GM10248 (cell line): ENCODE measurements at regions not wholly inside any gene's neighbourhood (a gene's known extent, or its start where the extent isn't known, plus 50 kb on each side); places are given as distances from the start of the nearest gene placed in this dataset.

Source experiments
- CTCF ChIA-PET: fragments of 300-600 bp; sonication (Branson Sonifier 250); formaldehyde crosslinking; extraction: SDS; loops from one replicate; lab custom pipeline; 2021; ENCODE audit warnings: antibody characterized with exemption; lab: Yijun Ruan, JAX
- POLR2A ChIA-PET: fragments of 350-650 bp; sonication (Branson Sonifier 250); formaldehyde crosslinking; extraction: SDS; loops from one replicate; lab custom pipeline; 2020; ENCODE audit warnings: antibody characterized with exemption; lab: Yijun Ruan, JAX
- DNase-seq: peaks from one replicate; pipeline ENCODE4 v3.0.0; 2012; ENCODE audit errors: extremely low spot score
- CTCF ChIP-seq: IDR thresholded peaks from 2 replicates; pipeline ENCODE4 v1.5.1; 2012; ENCODE audit warnings: mild to moderate bottlenecking, low read depth; ENCODE audit errors: extremely low read depth, missing control alignments, control extremely low read depth

GRCh38 chr5:71998746-71999145 lies 108.5 kb upstream of the MAP1B start:
- ChIA-PET POLR2A (no interaction called here), CTCF (no interaction called here)
- no peak for DNase-seq
- no peak for TF ChIP-seq CTCF

- DNase-seq, result no peak
- TF ChIP-seq CTCF, result no peak
- POLR2A ChIA-PET, result no interaction called here
- CTCF ChIA-PET, result interaction anchor here (0.7 kb wide), 1 partner anchor 19 kb away, joined by 4 read pairs; no protein-coding TSS in a partner anchor
Observed at GRCh38 chr5:72000707-72001106, 106.6 kb upstream of the MAP1B start.

- ChIA-PET POLR2A (no interaction called here), CTCF (interaction anchor here (0.9 to 1.4 kb wide), 2 partner anchors 9 to 13 kb away, joined by 3 read pairs; no protein-coding TSS in a partner anchor)
- no peak for DNase-seq
- TF ChIP-seq CTCF, result no peak
Observed at GRCh38 chr5:72005671-72006070, 101.6 kb upstream of the MAP1B start.

GRCh38 chr5:72006361-72006760 lies 100.9 kb upstream of the MAP1B start:
- ChIA-PET CTCF (interaction anchor here (0.9 to 1.4 kb wide), 2 partner anchors 8 to 13 kb away, joined by 3 read pairs; no protein-coding TSS in a partner anchor), POLR2A (no interaction called here)
- DNase-seq, result no peak
- TF ChIP-seq CTCF, result no peak

- no peak for DNase-seq
- POLR2A ChIA-PET, result no interaction called here
- CTCF ChIA-PET, result interaction anchor here (1.0 to 3.2 kb wide), 2 partner anchors 11 to 51 kb away, joined by 3 to 17 read pairs; no protein-coding TSS in a partner anchor
- TF ChIP-seq CTCF, result no peak
Observed at GRCh38 chr5:72007336-72008111, 99.8 kb upstream of the MAP1B start.

GRCh38 chr5:72009280-72009679 lies 98.0 kb upstream of the MAP1B start:
- ChIA-PET POLR2A (no interaction called here), CTCF (interaction anchor here (1.3 to 3.2 kb wide), 2 partner anchors 10 to 100 kb away, joined by 3 to 17 read pairs; no protein-coding TSS in a partner anchor)
- DNase-seq, result no peak
- TF ChIP-seq CTCF, result no peak
